Heart left ventricle (tissue), 16 donors: ENCODE measurements at regions not wholly inside any gene's neighbourhood (a gene's known extent, or its start where the extent isn't known, plus 50 kb on each side); places are given as distances from the start of the nearest gene placed in this dataset.

Experiments used
- ATAC-seq, 4 donors: fragments of 200-7000 bp; cut with Tn5 transposase; one replicate each; pipeline ENCODE4 v1.9.1; 2020 to 2022; ENCODE audit warnings: moderate library complexity in 4 of 4, mild to moderate bottlenecking in 3 of 4, moderate number of reproducible peaks in 1 of 4
- DNase-seq, 5 donors: peaks; one replicate each; pipeline ENCODE4 v3.0.0-alpha.2; 2020
- H3K27ac ChIP-seq, 12 donors: fragments of 200-600 bp; sonication (generic) in 4 of 12; one replicate each; pipeline versions ENCODE4 v1.5.0 to v1.8.0; 2016 to 2022; ENCODE audit warnings: mild to moderate bottlenecking in 2 of 12
- H3K27me3 ChIP-seq, 9 donors: fragments of 200-600 bp; sonication (generic) in 2 of 9; one replicate each; pipeline versions ENCODE4 v1.5.1 to v1.8.0; 2016 to 2022; ENCODE audit warnings: mild to moderate bottlenecking in 3 of 9
- H3K36me3 ChIP-seq, 9 donors: fragments of 200-600 bp; sonication (generic) in 2 of 9; one replicate each; pipeline versions ENCODE4 v1.5.0 to v1.8.0; 2018 to 2022; ENCODE audit warnings: mild to moderate bottlenecking in 2 of 9
- H3K4me1 ChIP-seq, 12 donors: fragments of 200-600 bp; sonication (generic) in 4 of 12; one replicate each; pipeline versions ENCODE4 v1.5.0 to v1.8.0; 2016 to 2022; ENCODE audit warnings: mild to moderate bottlenecking in 3 of 12
- H3K4me3 ChIP-seq, 12 donors: fragments of 200-600 bp; sonication (generic) in 4 of 12; one replicate each; pipeline versions ENCODE4 v1.5.0 to v1.8.0; 2017 to 2022; ENCODE audit warnings: mild to moderate bottlenecking in 9 of 12, moderate library complexity in 4 of 12
- H3K9me3 ChIP-seq, 12 donors: fragments of 200-600 bp; sonication (generic) in 4 of 12; one replicate each; pipeline versions ENCODE4 v1.5.0 to v1.8.0; 2016 to 2022; ENCODE audit warnings: mild to moderate bottlenecking in 1 of 12
- CTCF ChIP-seq, 12 donors: fragments of 200-600 bp; sonication (generic) in 4 of 12; IDR thresholded peaks; one replicate each; pipeline versions ENCODE4 v1.5.0 to v1.8.0; 2018 to 2022; ENCODE audit warnings: antibody characterized with exemption in 12 of 12, mild to moderate bottlenecking in 5 of 12
- POLR2A ChIP-seq, 2 donors: fragments of 450-650 bp; IDR thresholded peaks; one replicate each; pipeline ENCODE4 v1.6.1; 2017; ENCODE audit warnings: antibody characterized with exemption in 2 of 2, mild to moderate bottlenecking in 2 of 2, moderate library complexity in 2 of 2
- WGBS, 4 donors: extraction: QIAGEN DNeasy Blood & Tissue Kit in 2 of 4; methylation state at CpG; one replicate each; pipeline versions ENCODE4 v1.1.5 to v1.1.7; 2013 to 2018; 5-methylcytosine and 5-hydroxymethylcytosine counted together
- intact Hi-C, 10 donors: fragments of 100-400 bp; cut with DNase I; formaldehyde crosslinking; loops; one replicate each; pipeline versions ENCODE4 v1.11.1 to v1.14.2; 2022
- donor health status: ischemic (EF 13 %, LVEDD 7.1; RV severe dilation, severe dysfunction).
- donor health status: healthy with polysubstance abuse.
- donor health status: DM: no; HTN: yes; CAD: no.
- donor health status: DM: no; HTN: no; CAD: no.
- donor health status: ischemic (EF 25% LVEDD 6.9; RV normal size, moderate dysfunction).
- donor health status: ischemic (EF 25% LVEDD 5.7; RV mildly dilated, moderate dysfunction).
- donor health status: healthy.
- donor health status: DM: yes; HTN: yes; CAD: no.
- donor health status: ischemic (EF 35%, LVEDD 5.7; RV mildly dilated, moderate dysfunction).
- donor health status: nonischemic (EF 11% LVEDD 7.7; RV severe dilation, severe dysfunction).
- donor health status: DM: yes; HTN: yes; CAD: no.
- donor health status: PGD.
- donor health status: ischemic (EF 29% LVEDD 5.4; RV normal size, mild dysfunction).
- donor health status: nonischemic (EF 23%, LVEDD 6.1; RV moderate dilation, normal function).

- TF ChIP-seq POLR2A (IDR thresholded peaks at IDR 0.05), result no peak
- no peak for TF ChIP-seq CTCF (IDR thresholded peaks at IDR 0.05)
- Histone ChIP-seq H3K4me3 (no peak overlapping the region), H3K27me3 (peaks cover 0 to 24% (median 7%) of the 10 kb centered on the region in 9 donors), H3K4me1 (no peaks in the 10 kb centered on the region), H3K9me3 (no peaks in the 10 kb centered on the region), H3K27ac (no peak overlapping the region), H3K36me3 (no peaks in the 10 kb centered on the region)
- ATAC-seq (no peak), DNase-seq (peak in 1 of 5 donors; percentile 32)
- WGBS, 4 donors, result 51 to 60% (median 54%) methylated on average over 3 of the region's 3 CpGs
- intact Hi-C loops, result no loop called here
Measured at GRCh38 chr9:124102363-124102762, 90.8 kb downstream of the LHX2 start.

GRCh38 chr9:124105266-124105665, 93.7 kb downstream of the LHX2 start:
- H3K4me3 ChIP-seq, result no peak overlapping the region
- H3K36me3 ChIP-seq, result no peaks in the 10 kb centered on the region
- peaks cover 0 to 12% (median 0%) of the 10 kb centered on the region in 9 donors for H3K27me3 ChIP-seq
- DNase-seq, result peak in 4 of 5 donors; percentile 18 to 69 (median 67)
- no peaks in the 10 kb centered on the region for H3K4me1 ChIP-seq
- no peak overlapping the region for H3K27ac ChIP-seq
- TF ChIP-seq CTCF (IDR thresholded peaks at IDR 0.05) (no peak), POLR2A (IDR thresholded peaks at IDR 0.05) (no peak)
- no peaks in the 10 kb centered on the region for H3K9me3 ChIP-seq
- intact Hi-C loops, result no loop called here
- 56 to 68% (median 63%) methylated on average over 3 of the region's 3 CpGs for WGBS, 4 donors
- peak in 3 of 4 donors; percentile 76 to 95 (median 93) for ATAC-seq

- Histone ChIP-seq H3K4me1 (no peaks in the 10 kb centered on the region), H3K9me3 (no peaks in the 10 kb centered on the region), H3K27ac (no peak overlapping the region), H3K36me3 (no peaks in the 10 kb centered on the region), H3K27me3 (no peaks in the 10 kb centered on the region), H3K4me3 (no peak overlapping the region)
- WGBS, 4 donors, result 66 to 84% (median 78%) methylated on average over 6 of the region's 6 CpGs
- intact Hi-C loops, result no loop called here
- DNase-seq (peak in 1 of 5 donors; percentile 15), ATAC-seq (no peak)
- TF ChIP-seq POLR2A (IDR thresholded peaks at IDR 0.05), result no peak
- TF ChIP-seq CTCF (IDR thresholded peaks at IDR 0.05), result no peak
Measured at GRCh38 chr9:124108216-124108615, 96.6 kb downstream of the LHX2 start.

GRCh38 chr9:124110307-124110915, 98.8 kb downstream of the LHX2 start:
- intact Hi-C loops, result loop anchor here in 1 of 10 donors (10.0 kb wide), 1 partner anchor 566 kb away; no protein-coding TSS in a partner anchor
- no peak overlapping the region for H3K27ac ChIP-seq
- H3K27me3 ChIP-seq, result peaks cover 0 to 6% (median 0%) of the 10 kb centered on the region in 9 donors
- H3K36me3 ChIP-seq, result no peaks in the 10 kb centered on the region
- WGBS, 4 donors, result 30 to 38% (median 34%) methylated on average over 16 of the region's 16 CpGs
- H3K4me3 ChIP-seq, result no peak overlapping the region
- peak in 3 of 4 donors; percentile 77 to 78 (median 77) for ATAC-seq
- no peaks in the 10 kb centered on the region for H3K9me3 ChIP-seq
- peak; percentile 49 to 69 (median 57) for DNase-seq
- no peak for TF ChIP-seq POLR2A (IDR thresholded peaks at IDR 0.05)
- no peak for TF ChIP-seq CTCF (IDR thresholded peaks at IDR 0.05)
- H3K4me1 ChIP-seq, result no peaks in the 10 kb centered on the region
